ENCODE measurements at regions not wholly inside any gene's neighbourhood (a gene's known extent, or its start where the extent isn't known, plus 50 kb on each side); places are given as distances from the start of the nearest gene placed in this dataset.
A peak's percentile ranks its signal among the peaks of the same experiment; 100 is the strongest.
"Not testable (repeated sequence)": the region's sequence is repeated elsewhere in the genome, so short reads cannot be mapped to it uniquely, and the experiment has no call there.

DNA sequence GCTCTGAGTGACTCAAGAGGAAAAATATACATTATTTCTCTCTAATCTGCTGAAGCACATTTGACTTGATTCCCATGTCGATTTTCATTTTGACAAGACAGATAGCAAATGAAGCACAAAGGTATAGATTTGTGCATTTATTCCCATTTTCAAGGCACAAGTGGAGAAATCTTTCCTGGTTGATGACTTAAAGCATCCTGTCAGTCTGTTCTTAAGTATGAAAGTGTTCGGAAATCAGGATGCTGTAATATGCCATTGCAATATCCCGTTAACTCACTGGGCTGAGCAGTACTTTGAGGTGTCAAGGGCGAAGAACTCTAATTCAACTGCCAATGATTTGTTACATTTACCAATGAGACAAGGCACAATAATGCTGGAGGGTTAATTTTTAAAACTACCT is 185.2 kb upstream of the LRP1B start:
- in situ Hi-C loops (cut with MboI; ENCODE audit: low pct_unique_long_range_greater_than_20kb, low sequenced_read_pairs), result no loop called here
- no peak for DNase-seq

DNA sequence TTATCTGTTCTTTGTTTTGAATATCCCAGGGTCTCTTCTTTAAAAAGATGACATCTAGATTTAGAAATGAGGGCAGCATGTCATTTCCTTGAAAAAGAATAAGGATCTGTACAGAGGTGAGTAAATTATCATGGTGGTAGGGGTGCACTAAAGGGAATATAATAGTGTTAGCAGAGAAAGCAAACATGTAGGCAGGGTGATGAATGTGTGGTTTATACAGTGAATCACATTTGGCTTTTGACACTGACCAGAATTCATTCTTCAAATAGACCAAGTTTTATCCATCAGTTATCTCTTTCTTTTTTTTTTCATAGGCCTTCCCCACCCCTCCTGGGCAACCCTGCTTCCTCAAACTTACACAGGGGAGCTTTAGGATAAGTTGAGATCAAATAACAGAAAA is 184.5 kb upstream of the LRP1B start:
- no peak for DNase-seq
- in situ Hi-C loops (cut with MboI; ENCODE audit: low pct_unique_long_range_greater_than_20kb, low sequenced_read_pairs), result no loop called here

DNA sequence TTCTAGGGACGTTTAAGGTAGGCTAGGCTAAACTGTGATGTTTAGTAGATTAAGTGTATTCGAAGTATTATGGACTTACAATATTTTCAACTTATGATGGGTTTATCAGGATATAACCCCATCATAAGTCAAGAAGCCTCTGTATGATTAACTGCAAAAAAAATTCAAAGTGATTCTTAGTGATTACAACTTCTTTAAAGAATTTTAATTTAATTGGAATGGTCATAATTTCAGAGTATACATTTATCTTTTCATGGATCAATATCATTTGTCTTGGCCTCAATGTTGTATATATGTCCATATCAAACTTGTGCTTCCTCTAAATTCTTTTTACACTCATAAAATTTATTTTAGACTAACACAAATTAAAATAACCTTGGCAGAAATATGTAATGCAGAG is 183.3 kb upstream of the LRP1B start:
- no peak for DNase-seq
- in situ Hi-C loops (cut with MboI; ENCODE audit: low pct_unique_long_range_greater_than_20kb, low sequenced_read_pairs), result no loop called here

DNA sequence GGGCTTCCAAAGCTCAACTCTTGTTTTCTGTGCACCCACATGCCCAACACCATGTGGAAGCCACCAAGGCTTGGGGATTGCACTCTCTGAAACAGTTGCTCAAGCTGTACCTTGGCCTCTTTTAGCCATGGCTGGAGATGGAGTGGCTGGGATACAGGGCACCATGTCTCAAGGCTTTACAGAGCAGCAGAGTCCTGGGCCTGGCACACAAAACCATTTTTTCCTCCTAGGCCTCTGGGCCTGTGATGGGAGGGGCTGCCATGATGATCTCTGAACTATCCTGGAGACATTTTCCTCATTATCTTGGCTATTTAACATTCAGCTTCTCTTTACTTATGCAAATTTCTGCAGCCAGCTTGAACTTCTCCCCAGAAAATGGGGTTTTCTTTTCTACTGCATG is 179.7 kb upstream of the LRP1B start:
- in situ Hi-C loops (cut with MboI; ENCODE audit: low pct_unique_long_range_greater_than_20kb, low sequenced_read_pairs), result no loop called here
- no peak for DNase-seq

DNA sequence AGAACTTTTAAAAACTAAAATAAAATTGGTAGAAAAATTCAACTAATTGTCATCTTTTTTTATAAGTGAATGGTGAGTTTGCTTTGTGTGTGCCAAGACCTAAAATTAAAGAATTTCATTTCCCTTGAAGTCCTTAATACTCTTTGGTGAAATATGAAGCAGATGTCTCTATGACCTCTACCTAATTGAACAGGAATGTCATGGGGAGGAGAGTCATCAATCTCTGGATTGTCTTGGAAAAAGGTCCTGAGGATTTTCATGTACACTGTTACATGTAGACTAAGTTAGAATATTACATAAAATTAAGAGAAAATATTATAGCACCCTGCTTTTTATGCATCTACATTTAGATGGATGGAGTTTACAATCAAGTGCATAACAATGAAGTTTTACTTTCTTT is 177.9 kb upstream of the LRP1B start:
- DNase-seq, result no peak
- in situ Hi-C loops (cut with MboI; ENCODE audit: low pct_unique_long_range_greater_than_20kb, low sequenced_read_pairs), result no loop called here

DNA sequence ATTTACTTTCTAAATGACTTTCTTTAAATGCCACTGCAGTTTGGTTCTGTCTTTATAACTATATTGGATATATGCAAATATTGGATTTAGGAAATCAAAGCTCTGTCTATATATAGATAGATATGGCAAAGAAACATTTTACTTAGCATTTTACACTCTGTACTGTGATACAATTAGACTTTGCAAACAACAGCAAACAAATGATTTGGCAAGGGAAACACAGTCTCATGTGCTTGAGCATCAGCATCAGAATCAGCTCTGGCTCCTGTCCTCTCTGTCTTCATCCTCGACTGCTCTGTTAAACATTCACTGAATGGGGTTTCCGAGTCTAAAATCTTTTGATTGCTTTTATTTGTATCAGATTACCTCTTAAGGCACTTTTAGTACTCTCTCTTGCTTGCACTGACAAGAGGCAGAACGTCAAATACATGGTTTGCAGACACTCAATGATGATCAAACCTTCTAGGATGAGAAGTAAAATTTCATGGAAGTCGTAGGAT is 176.8 kb upstream of the LRP1B start:
- no peak for DNase-seq
- in situ Hi-C loops (cut with MboI; ENCODE audit: low pct_unique_long_range_greater_than_20kb, low sequenced_read_pairs), result no loop called here

DNA sequence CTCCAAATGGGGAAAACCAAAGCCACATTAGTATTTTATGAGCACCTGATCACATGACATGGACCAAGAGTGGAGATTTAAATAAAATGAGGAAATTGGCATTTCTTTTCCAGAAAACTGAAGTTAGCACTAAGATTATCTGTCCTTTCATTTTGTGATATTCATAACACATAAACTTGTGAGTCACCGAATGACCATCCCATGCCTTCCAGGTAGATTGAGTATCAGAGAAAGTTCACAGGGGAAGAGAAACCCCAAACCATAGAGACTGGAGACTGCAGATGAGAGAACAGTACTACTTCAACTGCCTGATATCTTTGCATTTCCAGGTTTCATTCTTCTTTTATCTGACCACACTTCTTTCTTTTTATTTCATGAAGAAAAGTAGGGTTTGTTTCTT is 176.3 kb upstream of the LRP1B start:
- DNase-seq, result no peak
- in situ Hi-C loops (cut with MboI; ENCODE audit: low pct_unique_long_range_greater_than_20kb, low sequenced_read_pairs), result no loop called here

DNA sequence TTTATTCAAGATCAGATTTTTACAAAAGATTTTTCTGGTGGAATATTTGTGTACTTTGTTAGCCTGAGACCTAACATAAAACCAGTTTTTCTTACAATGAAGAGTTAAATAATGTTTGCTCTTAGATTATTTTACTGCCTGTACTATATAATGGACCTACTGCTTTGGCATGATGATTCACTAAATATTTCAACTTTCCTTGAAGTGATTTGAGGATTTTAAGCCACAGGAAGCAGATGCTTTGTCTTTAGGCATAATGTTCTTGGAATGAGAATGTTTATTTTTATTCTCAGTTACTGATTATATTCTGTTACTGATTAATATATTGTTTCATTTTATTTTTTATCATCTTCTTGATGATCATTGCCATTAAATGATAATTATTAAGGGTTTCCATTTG is 175.3 kb upstream of the LRP1B start:
- in situ Hi-C loops (cut with MboI; ENCODE audit: low pct_unique_long_range_greater_than_20kb, low sequenced_read_pairs), result no loop called here
- no peak for DNase-seq

DNA sequence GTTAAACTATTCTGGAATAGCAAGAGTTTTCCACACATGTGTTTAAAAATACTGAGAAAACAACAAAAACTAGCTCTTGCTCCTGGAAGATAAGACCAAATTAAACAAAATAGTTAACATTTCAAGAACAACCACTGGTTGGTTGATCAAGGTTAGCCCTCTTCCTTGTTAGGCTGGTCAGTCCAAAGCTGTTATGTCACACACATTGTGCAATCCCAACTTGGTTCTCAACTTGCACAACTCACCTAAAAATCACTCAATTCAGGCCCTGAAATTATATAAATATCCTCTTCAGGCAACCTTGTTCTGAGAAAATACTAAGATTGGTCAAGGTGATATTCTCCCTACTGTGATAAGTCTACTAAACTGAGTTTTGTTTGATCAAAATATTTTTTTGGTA is 169.7 kb upstream of the LRP1B start:
- no peak for DNase-seq
- in situ Hi-C loops (cut with MboI; ENCODE audit: low pct_unique_long_range_greater_than_20kb, low sequenced_read_pairs), result no loop called here

DNA sequence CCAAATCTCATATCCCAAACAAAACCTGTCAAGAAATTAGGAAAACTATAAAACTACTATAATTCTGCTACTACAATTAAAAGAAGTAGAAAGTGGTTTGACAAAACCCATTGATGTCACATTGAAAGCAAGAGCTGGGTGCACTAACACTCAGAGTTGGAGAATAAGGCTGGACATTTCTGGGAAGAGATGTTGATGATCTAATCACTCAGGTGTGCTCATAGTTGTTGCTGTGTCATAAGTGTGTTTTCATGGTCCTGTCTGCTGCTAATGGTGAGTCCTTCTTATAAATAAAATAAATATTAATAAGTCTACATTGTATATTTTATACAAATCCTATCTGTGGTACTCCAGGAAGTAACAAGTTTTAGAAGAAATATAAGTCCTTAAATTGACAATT is 168.2 kb upstream of the LRP1B start:
- no peak for DNase-seq
- in situ Hi-C loops (cut with MboI; ENCODE audit: low pct_unique_long_range_greater_than_20kb, low sequenced_read_pairs), result no loop called here

DNA sequence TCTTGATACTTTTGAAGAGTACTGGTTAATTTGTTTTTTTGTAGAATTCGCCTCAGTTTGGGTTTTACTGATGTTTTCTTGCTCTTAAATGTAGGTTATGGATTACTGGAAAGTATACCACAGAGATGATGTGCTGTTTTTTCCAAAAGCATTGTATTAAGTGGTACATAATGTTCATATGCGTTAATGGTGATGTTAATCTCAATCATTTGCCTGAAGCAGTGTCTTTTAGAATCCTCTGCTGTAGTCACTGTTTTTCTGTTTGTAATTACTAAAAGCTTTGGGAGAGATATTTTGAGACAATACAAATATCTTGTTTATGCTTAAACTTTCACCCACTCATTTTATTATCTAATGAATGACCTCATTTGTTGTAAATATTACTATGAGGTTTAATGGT is 163.4 kb upstream of the LRP1B start:
- no peak for DNase-seq
- in situ Hi-C loops (cut with MboI; ENCODE audit: low pct_unique_long_range_greater_than_20kb, low sequenced_read_pairs), result no loop called here

DNA sequence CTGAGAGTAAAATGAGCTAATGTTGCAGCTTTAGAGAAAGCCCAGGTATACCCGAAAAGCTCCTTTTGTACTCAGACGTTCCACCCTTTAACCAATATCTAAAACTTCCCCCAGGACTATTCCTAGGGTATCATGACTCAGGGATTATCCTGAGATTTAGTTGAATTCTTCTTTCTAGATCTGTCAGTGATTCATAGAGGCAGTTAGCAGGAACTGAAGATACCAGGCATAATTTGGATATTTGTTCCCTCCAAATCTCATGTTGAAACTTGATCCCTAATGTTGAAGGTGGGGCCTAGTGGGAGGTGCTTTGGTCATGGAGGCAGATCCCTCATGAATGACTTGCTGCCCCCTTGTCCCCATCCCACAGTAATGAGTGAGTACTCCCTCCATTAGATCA is 161.2 kb upstream of the LRP1B start:
- DNase-seq, result no peak
- in situ Hi-C loops (cut with MboI; ENCODE audit: low pct_unique_long_range_greater_than_20kb, low sequenced_read_pairs), result no loop called here

DNA sequence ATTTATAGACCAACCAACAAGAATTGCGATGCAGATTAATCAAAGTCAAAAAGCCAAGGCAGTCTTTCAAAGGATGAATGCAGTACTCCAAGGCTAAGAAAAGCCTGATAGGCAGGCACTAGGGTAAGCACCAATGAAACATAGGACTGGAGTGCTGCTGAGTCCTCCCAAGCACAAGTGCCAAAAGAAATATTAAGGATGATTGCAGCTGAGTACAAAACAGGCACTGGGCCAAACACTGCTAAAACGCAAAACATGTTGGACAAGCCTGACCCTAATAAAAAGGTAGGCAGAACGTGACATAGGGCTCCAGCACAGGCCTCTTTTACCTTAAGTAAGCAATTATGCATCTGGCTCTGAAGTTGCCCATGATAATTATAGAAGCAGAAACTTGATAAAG is 160.1 kb upstream of the LRP1B start:
- DNase-seq, result no peak
- in situ Hi-C loops (cut with MboI; ENCODE audit: low pct_unique_long_range_greater_than_20kb, low sequenced_read_pairs), result no loop called here

DNA sequence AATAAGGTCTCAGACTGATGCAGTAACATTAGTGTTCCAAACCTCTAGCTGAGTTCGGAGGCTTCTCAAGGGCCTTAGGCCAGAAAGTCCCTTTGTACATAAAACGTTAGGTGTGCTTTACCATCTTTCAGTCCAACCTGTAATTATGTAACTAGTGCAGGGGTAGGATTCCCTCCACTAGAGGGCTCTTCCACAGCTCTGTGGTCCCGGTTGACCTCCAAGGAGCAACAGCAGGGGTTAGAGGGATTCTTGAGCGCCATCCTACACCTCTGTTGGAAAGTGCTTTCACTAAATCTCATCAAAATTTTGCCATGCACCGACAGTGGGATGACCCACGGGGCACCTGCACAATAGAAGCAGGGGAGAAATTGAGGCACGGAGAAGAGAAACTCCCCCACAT is 155.8 kb upstream of the LRP1B start:
- DNase-seq, result peak; percentile 21

DNA sequence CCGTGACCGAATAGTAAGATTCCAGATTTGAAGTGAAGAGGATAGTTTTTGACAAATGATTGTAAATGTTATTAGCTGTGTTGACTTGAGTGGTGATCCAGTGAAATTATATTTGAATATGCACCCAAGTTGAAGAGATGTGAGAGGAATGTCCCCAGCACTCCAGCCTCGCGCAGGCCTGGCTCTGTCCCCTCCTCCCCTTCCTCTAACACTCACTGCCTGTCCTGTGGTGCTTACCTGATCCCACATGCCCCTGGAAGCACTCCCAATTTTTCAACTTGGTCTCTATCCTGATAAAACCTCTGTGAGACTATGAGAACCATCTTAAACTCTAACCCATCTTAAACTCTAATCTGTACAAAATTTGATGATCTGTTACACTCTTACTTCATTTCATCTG is 154.7 kb upstream of the LRP1B start:
- in situ Hi-C loops (cut with MboI; ENCODE audit: low pct_unique_long_range_greater_than_20kb, low sequenced_read_pairs), result no loop called here

More for the DNA sequence above, 155.8 kb upstream of the LRP1B start:
- in situ Hi-C loops (cut with MboI; ENCODE audit: low pct_unique_long_range_greater_than_20kb, low sequenced_read_pairs), result no loop called here

DNA sequence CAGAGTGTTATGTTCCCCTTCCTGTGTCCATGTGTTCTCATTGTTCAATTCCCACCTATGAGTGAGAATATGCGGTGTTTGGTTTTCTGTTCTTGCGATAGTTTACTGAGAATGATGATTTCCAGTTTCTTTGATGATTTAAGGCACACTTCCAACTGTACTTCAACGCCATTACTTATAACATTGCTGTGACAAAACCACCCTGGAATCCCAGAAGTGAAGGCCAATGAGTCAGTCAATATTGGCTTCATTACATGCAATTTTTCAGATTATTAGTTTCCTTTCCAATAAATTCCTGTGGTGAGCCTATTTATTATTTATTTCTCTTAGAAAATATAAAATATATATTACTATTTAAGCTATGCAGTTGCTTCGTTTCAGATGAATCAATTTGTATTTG is 153.5 kb upstream of the LRP1B start:
- in situ Hi-C loops (cut with MboI; ENCODE audit: low pct_unique_long_range_greater_than_20kb, low sequenced_read_pairs); DNase-seq: not testable (repeated sequence)

More for the DNA sequence above, 154.7 kb upstream of the LRP1B start:
- DNase-seq, result no peak

DNA sequence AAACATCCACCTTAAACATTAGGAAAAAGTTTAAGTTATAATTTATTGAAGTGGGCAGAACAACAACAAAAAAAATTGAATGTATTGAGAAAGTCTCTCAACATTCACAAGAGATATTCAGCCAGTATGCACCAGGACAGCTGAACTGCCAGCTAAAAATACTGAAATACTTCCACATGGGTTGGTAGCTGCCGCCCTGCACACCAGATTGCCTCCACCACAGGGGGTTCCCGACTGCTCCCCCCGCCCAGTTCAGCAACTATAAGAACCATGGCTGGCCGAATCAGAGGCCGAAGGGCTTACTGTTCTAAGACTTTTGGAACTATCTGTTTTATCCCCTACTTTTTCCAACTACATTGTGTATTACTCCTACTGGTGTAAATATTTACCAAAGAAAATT is 150.0 kb upstream of the LRP1B start:
- in situ Hi-C loops (cut with MboI; ENCODE audit: low pct_unique_long_range_greater_than_20kb, low sequenced_read_pairs), result no loop called here
- DNase-seq, result no peak

DNA sequence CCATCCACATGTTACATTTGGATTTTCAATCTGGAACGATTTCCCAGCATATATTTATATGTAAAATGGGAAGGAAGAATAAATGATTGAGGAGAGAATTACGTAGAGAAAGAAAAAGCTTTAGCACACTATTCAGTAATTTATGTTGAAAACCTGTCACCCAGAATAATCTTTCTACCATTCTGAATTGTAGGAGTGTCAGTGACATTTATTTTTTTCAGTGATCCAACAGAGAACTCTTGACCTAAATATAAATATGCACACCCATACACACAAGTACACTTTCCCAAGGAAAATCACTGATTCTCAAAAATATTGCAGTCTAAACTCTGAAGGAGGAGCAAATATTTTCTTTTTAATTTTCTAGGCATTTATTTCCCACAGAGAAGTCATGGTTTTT is 140.2 kb upstream of the LRP1B start:
- DNase-seq, result no peak
- in situ Hi-C loops (cut with MboI; ENCODE audit: low pct_unique_long_range_greater_than_20kb, low sequenced_read_pairs), result no loop called here

DNA sequence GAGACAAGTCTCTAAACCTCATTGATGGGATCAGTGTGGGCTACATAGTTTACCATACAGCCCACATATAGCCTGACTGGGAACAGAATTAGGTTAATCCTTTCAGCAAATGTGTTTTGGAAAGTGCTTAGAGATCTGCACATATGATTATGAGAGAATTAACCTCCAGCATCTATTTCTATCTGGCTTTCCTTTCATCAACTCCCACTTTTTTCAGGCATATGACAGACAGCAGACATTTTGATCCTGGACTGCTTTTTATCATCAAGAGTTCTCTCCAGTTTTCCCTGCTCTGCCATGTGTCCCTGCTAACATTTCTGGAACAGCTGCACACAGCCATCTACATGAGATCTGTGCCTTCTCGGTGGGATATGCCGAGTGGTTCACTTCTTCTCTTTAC is 139.5 kb upstream of the LRP1B start:
- DNase-seq, result no peak
- in situ Hi-C loops (cut with MboI; ENCODE audit: low pct_unique_long_range_greater_than_20kb, low sequenced_read_pairs), result no loop called here

DNA sequence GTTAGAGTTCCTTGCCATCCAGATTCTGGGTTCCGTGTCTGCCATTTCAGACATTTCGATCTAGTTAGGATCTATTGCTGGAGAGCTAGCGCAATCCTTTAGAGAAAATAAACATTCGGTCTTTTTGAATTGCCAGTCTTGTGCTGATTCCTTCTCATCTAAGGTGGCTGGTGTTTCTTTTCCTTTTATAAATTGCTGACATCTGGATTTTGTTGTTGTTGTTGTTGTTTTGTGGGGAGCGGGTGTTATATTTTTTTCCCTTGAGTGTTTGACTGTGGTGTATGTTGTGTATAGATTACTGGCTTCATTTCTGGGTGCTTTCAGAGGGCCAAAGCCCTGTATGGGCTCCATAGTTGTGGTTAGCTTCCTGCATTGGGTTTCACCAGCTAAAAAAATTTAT is 128.5 kb upstream of the LRP1B start:
- in situ Hi-C loops (cut with MboI; ENCODE audit: low pct_unique_long_range_greater_than_20kb, low sequenced_read_pairs), result no loop called here
- no peak for DNase-seq

DNA sequence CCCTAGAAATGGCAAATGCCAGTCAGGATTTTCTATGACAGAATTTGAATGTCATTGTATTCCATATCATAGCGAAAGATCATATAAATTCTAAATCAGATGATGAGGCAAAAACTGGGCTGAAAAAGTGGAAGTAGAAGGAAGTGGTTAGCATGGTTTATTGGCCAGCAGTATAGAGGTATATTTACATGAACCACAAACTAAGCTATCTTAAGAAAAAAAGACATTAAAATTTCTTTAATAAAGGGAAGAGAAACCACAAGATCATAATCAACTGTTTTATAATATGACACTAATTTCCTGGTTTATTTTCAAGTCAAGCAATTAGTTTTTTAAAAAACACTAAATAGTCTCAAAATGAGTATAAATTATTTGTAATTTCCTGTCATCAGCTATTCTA is 123.2 kb upstream of the LRP1B start:
- DNase-seq, result peak; percentile 48
- in situ Hi-C loops (cut with MboI; ENCODE audit: low pct_unique_long_range_greater_than_20kb, low sequenced_read_pairs), result no loop called here

DNA sequence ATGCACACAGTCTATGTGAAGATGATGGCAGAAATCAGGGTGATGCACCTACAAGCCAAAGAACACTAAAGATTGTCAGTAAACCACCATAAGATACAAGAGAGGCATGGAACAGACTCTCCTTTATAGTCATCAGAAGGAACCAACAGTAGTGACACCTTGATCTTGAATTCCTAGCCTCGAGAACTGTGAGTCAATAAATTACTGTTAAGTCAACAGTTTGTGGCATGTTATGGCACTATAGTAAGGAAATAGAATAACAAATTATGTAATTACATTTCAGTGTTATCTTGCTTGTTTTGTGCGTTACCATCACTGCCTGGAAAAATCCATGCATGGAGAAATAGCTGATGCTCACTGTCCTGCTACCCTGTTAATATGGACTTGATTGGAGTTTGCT is 110.2 kb upstream of the LRP1B start:
- in situ Hi-C loops (cut with MboI; ENCODE audit: low pct_unique_long_range_greater_than_20kb, low sequenced_read_pairs), result no loop called here
- DNase-seq, result no peak

Measured in KBM-7 (cell line).